Neural progenitor cell (in vitro differentiated cells): ENCODE measurements at regions not wholly inside any gene's neighbourhood (a gene's known extent, or its start where the extent isn't known, plus 50 kb on each side); places are given as distances from the start of the nearest gene placed in this dataset.
A peak's percentile ranks its signal among the peaks of the same experiment; 100 is the strongest.

Source experiments
- DNase-seq: peaks from one replicate; pipeline ENCODE4 v3.0.0-alpha.2; 2016; ENCODE audit warnings: low spot score
- H2AFZ ChIP-seq: fragments of 200-600 bp; sonication (generic); replicated peaks from 2 replicates; pipeline ENCODE4 v1.6.1; 2016; ENCODE audit warnings: antibody characterized with exemption
- H3F3A ChIP-seq: fragments of 200-600 bp; sonication (generic); 2 replicates; pipeline ENCODE4 v1.6.1; 2016; ENCODE audit warnings: antibody characterized with exemption, low read depth
- H3K27ac ChIP-seq: fragments of 200-600 bp; sonication (generic); 2 replicates; pipeline ENCODE4 v1.5.1; 2016; ENCODE audit warnings: mild to moderate bottlenecking
- H3K27me3 ChIP-seq: fragments of 200-600 bp; sonication (generic); 2 replicates; pipeline ENCODE4 v1.6.1; 2016; ENCODE audit warnings: mild to moderate bottlenecking, moderate library complexity
- H3K36me3 ChIP-seq: fragments of 200-600 bp; sonication (generic); 2 replicates; pipeline ENCODE4 v1.5.1; 2016
- H3K4me1 ChIP-seq: fragments of 200-600 bp; sonication (generic); 2 replicates; pipeline ENCODE4 v1.6.1; 2016; ENCODE audit warnings: mixed run types
- H3K4me2 ChIP-seq: fragments of 200-600 bp; sonication (generic); 2 replicates; pipeline ENCODE4 v1.6.1; 2016
- H3K4me3 ChIP-seq: fragments of 200-600 bp; sonication (generic); 2 replicates; pipeline ENCODE4 v1.5.1; 2016
- H3K79me2 ChIP-seq: fragments of 200-600 bp; sonication (generic); 2 replicates; pipeline ENCODE4 v1.6.1; 2016; ENCODE audit warnings: low read depth
- H3K9ac ChIP-seq: fragments of 200-600 bp; sonication (generic); 2 replicates; pipeline ENCODE4 v1.6.1; 2016
- H3K9me3 ChIP-seq: fragments of 200-600 bp; sonication (generic); 2 replicates; pipeline ENCODE4 v1.5.1; 2016; ENCODE audit warnings: low read depth
- H4K20me1 ChIP-seq: fragments of 200-600 bp; sonication (generic); 2 replicates; pipeline ENCODE4 v1.6.1; 2016; ENCODE audit warnings: low read depth
- H3K27ac Mint-ChIP-seq: 3 replicates; pipeline ENCODE4 v1.8.0; 2021; ENCODE audit warnings: mixed read lengths
- H3K27me3 Mint-ChIP-seq: 2 replicates; pipeline ENCODE4 v1.8.0; 2022; ENCODE audit warnings: low read depth, mild to moderate bottlenecking, inconsistent platforms, moderate library complexity, mixed read lengths; ENCODE audit not compliant: insufficient read depth
- H3K36me3 Mint-ChIP-seq: 3 replicates; pipeline ENCODE4 v1.8.0; 2021; ENCODE audit warnings: mixed read lengths
- H3K4me1 Mint-ChIP-seq: 3 replicates; pipeline ENCODE4 v1.8.0; 2021; ENCODE audit warnings: mixed read lengths
- H3K4me3 Mint-ChIP-seq: 3 replicates; pipeline ENCODE4 v1.8.0; 2021; ENCODE audit warnings: mild to moderate bottlenecking, moderate library complexity, mixed read lengths
- H3K9me3 Mint-ChIP-seq: 3 replicates; pipeline ENCODE4 v1.8.0; 2020; ENCODE audit warnings: mixed read lengths
- EZH2 ChIP-seq: fragments of 200-600 bp; sonication (generic); IDR thresholded peaks from 2 replicates; pipeline ENCODE4 v1.6.1; 2017; ENCODE audit warnings: antibody characterized with exemption, mild to moderate bottlenecking, moderate library complexity
- EZH2phosphoT487 ChIP-seq: fragments of 200-600 bp; sonication (generic); IDR thresholded peaks from 2 replicates; pipeline ENCODE4 v1.6.1; 2017; ENCODE audit warnings: antibody characterized with exemption
- TF ChIP-seq, protein P1 (sequence below): fragments of 200-600 bp; sonication (generic); IDR thresholded peaks from 2 replicates; pipeline ENCODE4 v1.5.1; 2017; ENCODE audit warnings: antibody characterized with exemption, mild to moderate bottlenecking

DNA sequence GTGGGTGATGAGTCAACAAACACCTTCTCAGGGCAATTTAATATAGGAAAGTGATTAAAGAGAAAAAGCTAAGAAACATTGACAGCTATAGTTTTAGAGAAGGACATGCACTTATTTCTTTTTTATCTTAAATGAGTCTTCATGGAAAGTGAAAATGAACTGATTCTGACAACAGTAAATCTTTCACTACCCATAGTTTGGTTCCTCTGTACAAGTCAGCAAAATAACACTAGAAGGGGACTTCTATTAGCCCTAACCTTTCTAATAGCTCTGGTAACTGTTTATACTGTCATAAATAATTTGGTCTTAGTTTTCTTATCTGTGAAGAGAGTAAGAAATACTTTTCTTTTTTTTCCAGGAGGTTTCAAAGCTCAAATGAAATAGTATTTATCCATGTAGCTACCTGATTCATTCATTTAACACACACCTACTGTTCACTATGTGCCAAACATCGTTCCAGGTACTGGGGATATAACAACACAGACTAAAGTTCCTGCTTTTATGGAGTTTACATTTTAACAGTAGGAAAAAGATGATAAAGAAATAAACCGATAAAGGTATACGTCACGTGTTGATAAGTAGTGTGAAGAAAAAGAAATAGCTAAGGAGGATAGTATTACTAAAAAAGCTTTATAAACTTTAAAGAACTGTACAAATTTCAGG, 148.2 kb downstream of the PCSK1 start:
- Histone ChIP-seq H3K4me1 (peaks cover 41% of the 10 kb centered on the region), H3K36me3 (no peaks in the 10 kb centered on the region), H2AFZ (no peak overlapping the region), H3K27ac (no peak overlapping the region), H3K4me2 (peak overlapping the region; percentile 61), H3K9ac (no peak overlapping the region), H3K79me2 (no peaks in the 10 kb centered on the region), H3K27me3 (no peaks in the 10 kb centered on the region), H3K9me3 (no peaks in the 10 kb centered on the region), H3K4me3 (no peak overlapping the region), H4K20me1 (no peaks in the 10 kb centered on the region), H3F3A (peaks cover 8% of the 10 kb centered on the region)
- peaks cover 2% of the 10 kb centered on the region for H3K36me3 Mint-ChIP-seq
- H3K27ac Mint-ChIP-seq, result no peak overlapping the region
- H3K9me3 Mint-ChIP-seq, result peaks cover 16% of the 10 kb centered on the region
- peaks cover 24% of the 10 kb centered on the region for H3K4me1 Mint-ChIP-seq
- H3K4me3 Mint-ChIP-seq, result no peak overlapping the region
- DNase-seq, result no peak
- no peaks in the 10 kb centered on the region for H3K27me3 Mint-ChIP-seq
- TF ChIP-seq EZH2, result no peak
- TF ChIP-seq, protein P1, sequence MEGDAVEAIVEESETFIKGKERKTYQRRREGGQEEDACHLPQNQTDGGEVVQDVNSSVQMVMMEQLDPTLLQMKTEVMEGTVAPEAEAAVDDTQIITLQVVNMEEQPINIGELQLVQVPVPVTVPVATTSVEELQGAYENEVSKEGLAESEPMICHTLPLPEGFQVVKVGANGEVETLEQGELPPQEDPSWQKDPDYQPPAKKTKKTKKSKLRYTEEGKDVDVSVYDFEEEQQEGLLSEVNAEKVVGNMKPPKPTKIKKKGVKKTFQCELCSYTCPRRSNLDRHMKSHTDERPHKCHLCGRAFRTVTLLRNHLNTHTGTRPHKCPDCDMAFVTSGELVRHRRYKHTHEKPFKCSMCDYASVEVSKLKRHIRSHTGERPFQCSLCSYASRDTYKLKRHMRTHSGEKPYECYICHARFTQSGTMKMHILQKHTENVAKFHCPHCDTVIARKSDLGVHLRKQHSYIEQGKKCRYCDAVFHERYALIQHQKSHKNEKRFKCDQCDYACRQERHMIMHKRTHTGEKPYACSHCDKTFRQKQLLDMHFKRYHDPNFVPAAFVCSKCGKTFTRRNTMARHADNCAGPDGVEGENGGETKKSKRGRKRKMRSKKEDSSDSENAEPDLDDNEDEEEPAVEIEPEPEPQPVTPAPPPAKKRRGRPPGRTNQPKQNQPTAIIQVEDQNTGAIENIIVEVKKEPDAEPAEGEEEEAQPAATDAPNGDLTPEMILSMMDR, result no peak

DNA sequence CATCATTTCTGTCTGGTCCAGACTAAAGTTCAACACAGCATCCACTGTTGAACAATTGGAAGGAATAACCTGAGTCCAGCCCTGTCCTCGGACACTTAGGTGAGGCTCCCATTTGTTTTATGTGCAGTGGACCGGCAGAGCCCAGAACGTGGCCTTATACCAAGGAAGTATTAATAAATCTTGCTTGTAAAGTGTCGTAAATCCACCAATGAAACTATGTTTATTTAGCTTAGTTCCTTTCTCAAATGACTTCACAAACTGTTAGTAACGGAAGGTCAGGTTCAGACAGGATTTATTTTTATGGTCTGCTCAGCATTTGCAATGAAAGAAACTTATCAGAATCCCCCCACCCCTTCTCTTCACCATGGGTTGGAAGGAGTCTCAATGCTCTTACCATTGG, 149.5 kb downstream of the PCSK1 start:
- Mint-ChIP-seq H3K36me3 (peaks cover 2% of the 10 kb centered on the region), H3K27me3 (no peaks in the 10 kb centered on the region), H3K9me3 (peaks cover 11% of the 10 kb centered on the region), H3K4me3 (no peak overlapping the region), H3K4me1 (peaks cover 24% of the 10 kb centered on the region), H3K27ac (peak overlapping the region; percentile 74)
- Histone ChIP-seq H3K79me2 (no peaks in the 10 kb centered on the region), H4K20me1 (no peaks in the 10 kb centered on the region), H3K27ac (no peak overlapping the region), H3F3A (peaks cover 8% of the 10 kb centered on the region), H3K4me1 (peaks cover 39% of the 10 kb centered on the region), H3K4me3 (no peak overlapping the region), H3K27me3 (no peaks in the 10 kb centered on the region), H3K9ac (no peak overlapping the region), H2AFZ (no peak overlapping the region), H3K9me3 (no peaks in the 10 kb centered on the region), H3K4me2 (no peak overlapping the region), H3K36me3 (no peaks in the 10 kb centered on the region)
- DNase-seq, result no peak
- TF ChIP-seq EZH2phosphoT487 (no peak), EZH2 (no peak)
- TF ChIP-seq, protein P1, result no peak

DNA sequence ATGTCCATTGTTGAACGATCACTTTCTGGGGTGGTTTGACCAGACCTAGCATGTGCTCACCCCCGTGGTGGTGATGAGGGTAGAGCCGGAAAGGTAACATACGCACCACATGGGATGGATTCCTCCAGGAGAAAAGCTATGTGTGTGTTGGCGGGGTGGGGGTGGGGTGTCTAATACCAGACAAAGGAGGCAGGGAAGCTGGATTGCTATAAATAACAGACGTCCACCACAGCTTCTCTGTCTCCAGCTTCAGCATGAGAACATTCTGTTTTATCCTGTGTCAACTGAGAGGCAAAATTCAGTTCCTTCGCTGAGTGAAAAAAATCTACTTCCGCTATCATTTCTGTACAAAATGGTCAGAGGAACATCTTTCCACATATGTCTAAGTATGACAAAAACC, 151.0 kb downstream of the PCSK1 start:
- H3K4me1 ChIP-seq, result peaks cover 25% of the 10 kb centered on the region
- no peaks in the 10 kb centered on the region for H4K20me1 ChIP-seq
- Mint-ChIP-seq H3K9me3 (peaks cover 11% of the 10 kb centered on the region), H3K27me3 (no peaks in the 10 kb centered on the region), H3K36me3 (peaks cover 2% of the 10 kb centered on the region), H3K4me1 (peaks cover 14% of the 10 kb centered on the region), H3K27ac (no peak overlapping the region), H3K4me3 (no peak overlapping the region)
- H3K27ac ChIP-seq, result no peak overlapping the region
- H3K4me2 ChIP-seq, result no peak overlapping the region
- no peak overlapping the region for H3K4me3 ChIP-seq
- peaks cover 8% of the 10 kb centered on the region for H3F3A ChIP-seq
- no peaks in the 10 kb centered on the region for H3K27me3 ChIP-seq
- TF ChIP-seq, protein P1, result no peak
- TF ChIP-seq EZH2phosphoT487 (no peak), EZH2 (no peak)
- H3K9me3 ChIP-seq, result no peaks in the 10 kb centered on the region
- no peak overlapping the region for H3K9ac ChIP-seq
- DNase-seq, result no peak
- no peaks in the 10 kb centered on the region for H3K36me3 ChIP-seq
- no peak overlapping the region for H2AFZ ChIP-seq
- no peaks in the 10 kb centered on the region for H3K79me2 ChIP-seq
